GM18873 (cell line): ENCODE measurements at regions not wholly inside any gene's neighbourhood (a gene's known extent, or its start where the extent isn't known, plus 50 kb on each side); places are given as distances from the start of the nearest gene placed in this dataset.
"Not testable (repeated sequence)": the region's sequence is repeated elsewhere in the genome, so short reads cannot be mapped to it uniquely, and the experiment has no call there.

Source experiments
- ATAC-seq: cut with Tn5 transposase; IDR thresholded peaks from one replicate; pipeline ENCODE4 v1.9.1; 2021; ENCODE audit warnings: mild to moderate bottlenecking, moderate library complexity, moderate number of reproducible peaks; ENCODE audit not compliant: unreplicated experiment, low FRiP score

DNA sequence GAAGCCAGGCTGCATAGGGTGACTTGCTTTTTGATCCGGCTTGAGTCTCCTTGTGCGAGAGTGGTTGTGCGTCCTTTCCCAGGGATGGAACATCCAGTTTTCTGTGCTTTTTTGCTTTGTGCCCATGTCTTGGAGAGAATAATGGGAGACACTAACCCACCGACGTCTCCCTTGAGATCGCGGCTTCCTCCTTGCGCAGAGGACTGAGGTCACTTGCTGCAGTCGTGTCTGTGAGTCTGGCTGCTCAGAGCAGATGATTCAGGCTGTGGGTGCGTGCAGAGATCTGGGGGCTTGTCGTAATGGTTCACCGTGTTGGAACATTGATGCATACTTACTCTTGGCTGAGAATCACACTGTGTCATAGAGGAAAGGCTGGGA, 164.5 kb upstream of the CACNA1E start:
- no peak for ATAC-seq

GRCh38 chr1:181319907-181320306, 163.4 kb upstream of the CACNA1E start:
- ATAC-seq = no peak

DNA sequence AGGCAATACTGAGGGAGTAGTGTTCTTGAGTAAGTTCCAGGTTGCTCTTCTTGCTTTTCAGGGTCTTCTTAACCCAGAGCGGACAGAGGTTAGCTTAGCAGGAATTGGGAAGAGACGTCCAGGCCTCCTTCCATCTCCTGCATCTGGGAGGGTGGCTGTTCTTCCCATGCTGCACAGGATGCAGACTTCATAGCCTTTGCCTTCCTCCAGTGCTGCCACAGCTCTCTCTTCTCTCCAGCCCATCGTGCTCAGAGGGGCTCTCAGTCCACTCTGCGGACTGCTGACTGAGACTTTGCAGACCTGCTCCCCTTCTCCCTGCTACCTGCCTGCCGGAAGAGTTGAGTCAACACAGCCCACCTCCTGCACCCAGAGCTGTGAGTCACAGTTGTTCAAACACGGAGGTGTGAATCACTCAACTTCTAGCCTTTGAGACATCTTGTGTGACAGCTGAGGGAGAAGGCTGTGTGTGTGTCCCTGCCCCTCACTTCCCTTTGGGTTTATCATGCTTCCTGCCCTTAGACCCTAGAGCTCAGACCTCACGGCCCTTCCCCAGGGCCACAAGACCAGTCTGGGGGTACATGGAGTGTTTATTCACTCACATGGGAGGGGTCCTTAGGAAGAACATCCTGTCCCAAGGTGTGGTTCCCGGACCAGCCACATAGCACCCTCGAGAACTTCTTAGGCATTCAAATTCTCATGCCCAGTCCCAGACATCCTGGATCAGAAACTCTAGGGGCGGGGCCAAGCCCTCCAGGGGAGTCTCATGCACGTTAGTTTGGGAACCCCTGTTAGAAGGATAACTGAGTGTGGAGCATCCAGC, 158.3 kb upstream of the CACNA1E start:
- ATAC-seq = no peak

DNA sequence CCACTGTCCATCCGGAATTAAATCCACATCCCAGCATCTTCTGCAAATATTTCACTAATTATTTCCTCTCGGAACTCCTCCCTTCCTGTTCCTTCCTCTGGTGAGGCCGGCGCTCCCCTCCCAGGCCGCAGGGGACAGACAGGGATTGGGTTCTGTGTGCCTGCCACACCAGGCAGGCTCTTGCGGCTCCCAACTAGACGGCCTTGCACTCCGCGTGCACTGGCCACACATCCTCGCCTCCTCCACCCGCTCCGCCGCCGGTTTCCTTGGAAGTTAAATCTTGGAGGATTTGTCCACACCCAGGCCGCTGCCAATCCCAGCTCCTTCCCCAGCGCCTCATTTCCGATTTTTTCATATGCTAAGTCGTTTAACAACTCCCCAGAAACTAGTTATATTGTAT, 157.6 kb upstream of the CACNA1E start:
- not testable (repeated sequence) for ATAC-seq

GRCh38 chr1:181326348-181326747, 157.0 kb upstream of the CACNA1E start:
- ATAC-seq = no peak

GRCh38 chr1:181327796-181328195, 155.5 kb upstream of the CACNA1E start:
- ATAC-seq = no peak

GRCh38 chr1:181334724-181335123, 148.6 kb upstream of the CACNA1E start:
- no peak for ATAC-seq

GRCh38 chr1:181335631-181336030, 147.7 kb upstream of the CACNA1E start:
- no peak for ATAC-seq

GRCh38 chr1:181341026-181341632, 142.2 kb upstream of the CACNA1E start:
- no peak for ATAC-seq

DNA sequence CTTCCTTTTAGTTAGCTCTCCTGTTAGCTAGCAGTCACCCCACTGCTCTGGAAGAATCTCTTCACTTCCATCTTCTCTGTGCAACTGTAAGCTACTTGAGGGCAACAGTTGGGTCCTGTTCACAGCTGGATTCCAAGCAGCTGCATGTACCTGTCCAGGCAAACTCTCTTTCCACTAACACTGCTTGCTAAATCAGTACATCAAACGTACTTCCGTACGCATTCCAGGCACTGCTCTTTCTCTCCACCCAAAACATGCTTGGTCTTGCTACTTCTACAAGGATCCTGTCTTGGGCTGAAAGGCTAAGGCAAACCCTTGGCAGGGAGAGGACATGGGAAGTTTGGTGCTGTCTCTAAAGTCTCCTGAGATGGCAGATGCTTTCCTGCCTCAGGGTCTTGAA, 139.2 kb upstream of the CACNA1E start:
- no peak for ATAC-seq

GRCh38 chr1:181345146-181345545, 138.2 kb upstream of the CACNA1E start:
- no peak for ATAC-seq

DNA sequence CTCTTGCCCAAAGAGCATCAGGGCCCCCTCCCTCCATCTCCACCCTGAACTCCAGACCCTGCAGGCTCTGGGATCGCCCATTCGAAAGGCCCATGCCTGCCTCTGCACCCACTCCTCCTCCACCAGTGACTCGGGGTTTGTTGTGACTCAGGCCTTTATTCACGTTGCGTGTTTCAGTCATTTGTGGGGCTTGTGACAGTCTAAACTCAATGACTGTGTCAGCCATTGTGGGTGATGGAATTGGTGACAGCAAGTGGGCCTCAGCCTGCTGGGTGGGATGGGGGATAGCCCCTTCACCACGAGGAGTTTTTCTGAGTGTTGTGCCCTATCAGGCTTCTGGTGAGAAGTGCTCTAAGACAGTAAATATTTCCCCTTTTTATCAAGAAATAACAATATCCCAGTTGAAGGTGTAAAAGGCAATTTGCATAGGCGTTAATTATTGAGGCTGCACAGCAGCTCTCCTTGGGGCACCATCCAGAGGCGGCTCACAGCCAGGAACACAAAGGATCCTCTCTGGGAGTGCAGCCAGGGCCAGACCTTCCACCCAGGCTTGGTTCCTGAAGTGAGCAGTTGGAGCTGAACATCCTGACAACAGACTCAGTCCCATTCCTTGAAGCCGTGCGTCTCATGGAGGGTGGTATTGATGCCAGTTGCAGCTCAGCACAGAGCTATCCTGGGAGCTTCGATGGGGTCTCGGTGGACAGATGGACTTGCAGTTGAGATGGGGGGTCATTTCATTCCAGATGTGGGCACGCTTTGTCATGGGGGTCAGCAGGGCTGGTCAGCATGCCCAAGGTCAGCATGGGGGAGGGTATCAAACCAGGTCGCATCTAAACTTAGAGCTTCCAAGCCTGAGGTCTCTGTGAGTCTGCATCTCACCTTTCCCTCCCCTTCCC, 135.6 kb upstream of the CACNA1E start:
- ATAC-seq = no peak

DNA sequence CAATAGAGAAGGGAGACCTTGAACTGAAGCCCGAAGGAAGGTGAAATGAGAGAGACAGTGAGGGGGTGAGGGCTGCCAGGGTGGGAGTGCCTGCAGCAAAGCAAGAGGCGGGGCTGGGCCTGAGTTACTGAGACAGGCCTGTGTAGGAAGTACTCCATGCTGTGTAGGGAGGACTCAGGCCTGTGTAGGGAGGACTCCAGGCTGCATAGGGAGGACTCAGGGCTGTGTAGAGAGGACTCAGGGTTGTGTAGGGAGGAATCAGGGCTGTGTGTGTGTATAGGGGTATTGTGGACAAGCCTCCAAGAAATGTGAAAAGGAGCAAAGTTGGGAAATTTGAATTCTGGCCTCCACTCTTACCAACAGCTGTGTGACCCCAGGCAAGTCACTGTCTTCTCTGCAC, 133.8 kb upstream of the CACNA1E start:
- ATAC-seq = no peak

GRCh38 chr1:181350131-181350530, 133.2 kb upstream of the CACNA1E start:
- no peak for ATAC-seq

GRCh38 chr1:181351740-181352139, 131.6 kb upstream of the CACNA1E start:
- no peak for ATAC-seq

- ATAC-seq = no peak
Observed at GRCh38 chr1:181352695-181353094, 130.6 kb upstream of the CACNA1E start.

GRCh38 chr1:181353526-181353925, 129.8 kb upstream of the CACNA1E start:
- no peak for ATAC-seq

- no peak for ATAC-seq
Observed at GRCh38 chr1:181354865-181355264, 128.5 kb upstream of the CACNA1E start.

GRCh38 chr1:181356505-181357340, 126.6 kb upstream of the CACNA1E start:
- no peak for ATAC-seq

DNA sequence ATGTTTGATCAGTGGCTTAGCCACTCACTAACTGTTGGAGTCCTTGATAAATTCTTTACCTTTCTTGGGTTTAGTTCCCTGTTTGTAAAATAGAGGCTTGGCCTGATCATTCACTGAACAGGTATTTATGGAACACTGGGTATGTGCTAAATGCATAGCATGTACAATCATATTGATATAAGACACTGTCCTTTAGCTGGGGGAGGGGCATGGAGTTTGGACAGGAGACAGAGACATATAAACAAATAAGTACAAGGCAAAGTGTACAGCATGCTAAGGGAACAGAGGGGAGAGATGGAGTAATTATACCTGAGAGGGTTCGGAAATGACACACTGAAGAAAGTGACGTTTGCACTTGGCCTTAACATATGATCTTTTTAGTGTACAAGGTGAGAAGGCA, 124.3 kb upstream of the CACNA1E start:
- ATAC-seq = no peak
